NCI-H2196 (cell line): ENCODE measurements at regions not wholly inside any gene's neighbourhood (a gene's known extent, or its start where the extent isn't known, plus 50 kb on each side); places are given as distances from the start of the nearest gene placed in this dataset.
"Not testable (repeated sequence)": the region's sequence is repeated elsewhere in the genome, so short reads cannot be mapped to it uniquely, and the experiment has no call there.

ENCODE experiments used
- DNase-seq: peaks from one replicate; lab custom pipeline; 2025; ENCODE audit not compliant: unreplicated experiment; lab: John Stamatoyannopoulos, UW

DNA sequence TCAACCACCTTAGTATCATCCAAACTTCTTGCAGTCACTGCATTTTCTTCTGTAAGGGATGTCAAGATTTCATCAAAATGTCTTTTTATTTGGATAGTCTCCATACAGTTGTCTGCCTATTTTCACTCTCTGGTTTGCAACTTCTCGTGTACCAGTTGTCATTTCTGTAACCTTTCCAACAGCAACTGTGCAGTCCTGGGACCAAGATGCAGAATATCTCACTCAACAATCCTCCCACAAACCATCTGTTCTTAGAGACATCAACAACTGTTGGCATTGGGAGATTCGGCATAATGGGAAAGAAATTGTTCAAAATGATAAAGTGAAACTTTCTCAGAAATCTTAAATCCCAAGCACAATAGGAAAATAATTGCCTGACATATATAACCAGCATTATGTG is 933.6 kb upstream of the SLC39A10 start:
- DNase-seq, result no peak

DNA sequence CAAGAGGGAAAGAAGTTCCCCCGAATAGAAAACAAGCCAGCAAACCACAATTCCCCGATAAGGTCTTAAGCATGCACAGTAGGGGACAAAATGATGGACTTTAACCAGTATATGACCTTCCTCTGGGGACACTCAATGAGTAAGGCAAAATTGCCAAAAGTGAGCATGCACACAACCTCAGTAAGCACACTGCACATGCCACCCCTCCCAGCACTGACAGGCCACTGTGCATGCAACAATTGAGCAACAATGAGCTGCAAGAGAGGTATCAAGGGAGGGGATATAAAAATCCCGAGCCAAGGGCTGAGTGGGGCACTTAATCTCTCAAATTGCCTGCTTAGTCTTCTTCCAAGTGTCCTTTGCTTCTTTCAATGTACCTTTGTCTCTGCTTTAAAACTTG is 935.8 kb upstream of the SLC39A10 start:
- no peak for DNase-seq

DNA sequence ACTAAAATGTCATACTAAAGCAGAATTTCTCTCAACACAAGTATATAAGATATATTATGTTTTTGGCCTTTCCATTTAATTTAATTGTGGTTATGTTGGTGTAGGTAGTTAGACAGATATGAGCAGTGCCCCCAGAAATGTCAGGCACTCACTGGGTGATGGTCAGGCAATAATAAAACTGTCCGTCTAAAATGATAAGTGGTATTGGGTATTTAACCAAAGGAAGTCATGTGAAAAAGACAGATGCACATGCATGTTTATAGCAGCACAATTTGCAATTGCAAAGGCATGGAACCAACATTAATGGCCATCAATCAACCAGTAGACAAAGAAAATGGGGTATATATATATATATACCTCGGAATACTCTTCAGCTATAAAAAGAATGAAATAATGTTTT is 936.6 kb upstream of the SLC39A10 start:
- no peak for DNase-seq

DNA sequence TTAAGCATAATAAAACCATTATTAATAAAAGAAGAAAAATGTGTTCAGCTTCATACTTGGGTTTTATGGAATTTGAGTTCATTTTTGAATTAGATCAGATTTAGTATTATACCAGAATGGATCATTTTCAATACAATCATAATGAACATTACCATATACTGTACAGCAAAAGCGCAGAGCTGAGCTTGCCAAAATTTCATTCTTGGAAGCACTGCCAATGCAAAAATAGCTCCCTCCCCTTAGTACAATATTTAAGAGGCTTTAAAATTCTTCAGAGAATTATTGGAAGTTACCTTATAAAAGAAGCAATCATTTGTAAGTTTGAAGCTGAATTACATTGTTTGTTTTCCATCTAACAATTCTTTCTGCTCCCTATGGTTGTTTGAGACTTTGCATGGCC is 938.1 kb upstream of the SLC39A10 start:
- no peak for DNase-seq

DNA sequence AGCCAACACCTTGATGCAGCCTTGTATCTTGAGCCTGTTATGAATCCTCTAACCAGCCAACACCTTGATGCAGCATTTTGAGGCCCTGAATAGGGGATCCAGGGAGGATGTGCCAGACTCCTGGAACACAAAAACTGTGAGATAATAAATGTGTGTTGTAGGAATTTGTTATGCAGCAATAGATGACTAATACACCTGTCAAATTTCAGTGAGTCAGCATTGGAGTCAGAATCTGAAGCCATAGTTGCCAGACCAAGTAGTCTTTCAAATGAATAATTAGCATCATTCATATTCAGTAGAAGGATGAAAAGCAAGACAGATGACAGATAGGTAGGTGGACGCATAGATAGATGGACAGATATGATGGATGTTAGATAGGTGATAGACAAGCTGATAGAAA is 942.5 kb upstream of the SLC39A10 start:
- no peak for DNase-seq

DNA sequence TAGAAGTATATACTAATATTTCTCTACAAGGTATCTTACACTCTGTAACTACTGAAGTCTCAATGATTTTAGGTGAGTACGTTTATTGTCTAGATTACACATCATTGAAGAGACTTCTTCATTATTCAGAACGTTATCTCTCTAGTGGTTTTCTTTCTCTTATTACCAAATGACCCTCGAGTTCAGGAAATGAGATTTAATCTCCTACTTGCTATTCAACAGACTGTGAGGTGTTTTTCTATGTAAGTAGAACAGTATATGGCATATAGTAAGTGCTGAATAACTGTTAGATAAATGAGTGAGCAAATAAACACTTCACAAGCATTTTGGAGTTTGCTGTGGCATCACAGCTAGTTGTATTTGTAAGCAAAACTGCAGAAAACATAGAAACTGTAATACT is 947.2 kb upstream of the SLC39A10 start:
- DNase-seq, result no peak

DNA sequence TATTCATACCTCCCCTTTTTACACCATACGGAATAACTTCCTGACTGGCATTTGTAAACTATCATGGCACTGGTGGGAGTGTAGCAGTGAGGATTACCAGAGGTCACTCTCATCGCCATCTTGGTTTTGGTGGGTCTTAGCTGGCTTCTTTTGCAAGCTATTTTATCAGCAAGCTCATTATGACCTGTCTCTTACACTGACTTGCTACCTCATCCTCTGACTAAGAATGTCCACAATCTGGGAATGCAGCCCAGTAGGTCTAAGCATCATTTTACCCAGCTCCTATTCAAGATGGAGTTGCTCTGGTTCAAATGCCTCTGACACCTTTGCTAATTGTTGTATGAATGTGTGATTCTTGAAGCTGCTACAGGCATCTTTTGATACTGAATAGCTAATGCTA is 950.8 kb upstream of the SLC39A10 start:
- DNase-seq, result no peak

DNA sequence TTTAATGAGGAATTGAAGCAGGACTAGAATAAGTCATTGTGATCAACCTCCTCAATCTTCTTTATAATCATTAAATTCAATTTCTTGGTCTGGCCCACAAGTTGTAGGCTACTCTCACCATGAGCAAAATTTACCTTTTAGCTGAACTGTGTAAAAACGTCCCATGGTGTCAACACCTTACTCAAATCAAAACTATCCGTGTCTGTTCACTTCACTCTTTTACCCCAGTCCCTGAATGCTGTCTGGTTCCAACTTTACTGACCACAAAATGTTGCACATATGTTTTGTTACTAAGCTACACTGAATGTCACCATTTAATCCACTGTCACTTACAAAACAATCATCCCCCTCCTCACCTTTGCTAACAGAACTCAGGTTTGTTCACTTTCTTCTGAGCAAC is 951.6 kb upstream of the SLC39A10 start:
- no peak for DNase-seq

DNA sequence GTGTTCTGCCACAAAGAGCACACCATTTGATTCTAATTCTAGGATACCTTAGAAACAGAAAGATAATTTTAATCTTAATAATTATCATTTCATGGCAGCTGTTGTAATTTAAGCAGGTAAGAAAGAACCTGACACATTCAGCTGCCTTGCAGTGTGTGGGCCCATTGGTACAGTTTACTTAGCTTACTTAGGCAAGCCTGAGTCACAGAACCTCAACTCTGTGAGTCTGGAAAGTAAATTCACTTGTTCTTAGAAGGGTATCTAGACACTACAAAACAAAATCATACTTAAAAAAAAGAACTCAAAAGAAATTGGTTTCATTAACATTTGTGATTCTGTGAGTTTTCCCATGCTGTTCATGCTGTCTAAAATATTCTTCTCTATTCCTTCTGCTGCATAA is 956.3 kb upstream of the SLC39A10 start:
- DNase-seq, result no peak

DNA sequence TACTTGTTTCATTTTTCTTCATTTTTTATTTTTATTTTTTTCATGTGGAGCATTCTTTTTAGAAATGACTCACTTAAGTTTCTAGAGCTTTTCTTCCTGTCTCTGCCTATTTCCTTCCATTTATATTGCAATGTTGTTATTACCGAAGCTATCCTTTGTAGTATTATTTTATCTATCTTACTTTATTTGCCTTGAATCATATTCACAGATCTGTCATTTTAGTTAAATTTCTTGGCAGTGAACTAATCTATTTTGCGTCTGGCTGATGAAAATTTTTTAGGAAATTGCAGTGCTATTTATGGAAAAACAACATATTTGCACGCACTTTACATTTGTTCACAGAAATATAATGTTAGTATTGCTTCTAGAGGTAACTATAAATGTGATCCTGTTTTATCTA is 956.9 kb upstream of the SLC39A10 start:
- no peak for DNase-seq

DNA sequence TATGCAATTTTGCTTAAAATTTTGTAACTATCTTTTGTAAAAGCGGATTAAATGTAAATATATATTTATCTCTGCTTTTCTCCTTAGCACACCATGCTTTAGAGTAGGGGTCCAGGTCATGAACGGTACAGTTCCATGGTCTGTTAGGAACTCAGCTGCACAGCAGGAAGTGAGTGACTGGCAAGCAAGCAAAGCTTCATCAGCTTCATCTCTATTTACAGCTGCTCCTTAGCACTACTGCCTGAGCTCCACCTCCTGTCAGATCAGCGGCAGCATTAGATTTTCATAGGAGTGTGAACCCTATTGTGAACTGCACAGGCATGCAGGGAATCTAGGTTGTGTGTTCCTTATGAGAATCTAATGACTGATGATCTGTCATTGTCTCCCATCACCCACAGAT is 959.0 kb upstream of the SLC39A10 start:
- DNase-seq, result no peak

DNA sequence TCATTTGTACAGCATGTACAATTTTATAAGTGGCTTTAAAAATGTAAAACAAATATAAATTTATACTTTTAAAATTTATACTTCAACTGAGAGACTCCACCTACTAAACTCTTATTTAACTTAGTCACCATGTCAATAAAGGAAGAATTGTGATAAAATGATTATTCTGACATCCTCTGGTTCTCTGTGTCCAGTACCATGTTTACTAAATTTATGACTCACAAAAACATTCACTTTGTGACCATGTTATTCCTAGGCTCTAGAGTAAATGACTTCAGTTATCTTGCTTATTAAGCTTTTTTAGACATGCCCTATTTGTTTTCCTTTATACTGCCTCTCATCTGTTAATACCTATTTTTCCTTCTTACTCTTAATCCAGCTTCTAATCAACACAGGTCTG is 959.6 kb upstream of the SLC39A10 start:
- no peak for DNase-seq

DNA sequence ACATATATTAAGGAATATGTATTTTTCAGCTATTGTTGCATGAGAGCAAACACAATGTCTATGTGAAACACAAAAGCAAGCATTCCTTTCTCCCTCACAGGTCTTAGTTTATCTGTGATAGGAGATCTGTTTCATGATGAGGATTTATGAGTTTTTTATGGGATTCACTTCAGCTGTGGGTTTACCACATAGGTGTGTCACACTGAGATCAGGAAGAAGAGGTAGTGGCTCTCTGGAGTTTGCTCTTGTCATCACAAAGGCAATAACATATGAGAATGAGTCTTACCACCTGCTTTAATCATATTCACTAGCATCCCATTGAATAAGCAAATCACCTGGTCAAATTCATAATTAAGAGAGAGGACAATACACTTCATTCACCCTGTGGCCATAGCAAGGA is 960.3 kb upstream of the SLC39A10 start:
- no peak for DNase-seq

DNA sequence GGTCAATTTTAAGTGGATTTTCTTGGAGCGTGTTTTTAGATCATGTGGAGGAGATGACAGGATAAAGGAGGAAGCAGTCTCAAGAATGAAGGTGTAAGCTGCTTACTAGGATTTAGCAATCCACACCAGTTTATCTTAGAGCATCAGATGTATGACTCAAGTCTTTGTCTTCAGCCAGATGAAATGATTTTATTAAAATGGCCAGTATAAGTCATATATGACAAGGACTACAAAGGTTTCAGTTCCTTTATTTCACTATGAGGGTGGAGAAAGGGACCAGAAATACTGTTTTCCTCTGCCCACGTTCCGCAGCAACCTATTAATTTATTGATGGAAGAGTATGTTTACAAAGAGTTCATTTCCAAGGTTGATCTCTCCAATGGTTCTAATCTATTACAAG is 970.5 kb upstream of the SLC39A10 start:
- DNase-seq, result no peak

DNA sequence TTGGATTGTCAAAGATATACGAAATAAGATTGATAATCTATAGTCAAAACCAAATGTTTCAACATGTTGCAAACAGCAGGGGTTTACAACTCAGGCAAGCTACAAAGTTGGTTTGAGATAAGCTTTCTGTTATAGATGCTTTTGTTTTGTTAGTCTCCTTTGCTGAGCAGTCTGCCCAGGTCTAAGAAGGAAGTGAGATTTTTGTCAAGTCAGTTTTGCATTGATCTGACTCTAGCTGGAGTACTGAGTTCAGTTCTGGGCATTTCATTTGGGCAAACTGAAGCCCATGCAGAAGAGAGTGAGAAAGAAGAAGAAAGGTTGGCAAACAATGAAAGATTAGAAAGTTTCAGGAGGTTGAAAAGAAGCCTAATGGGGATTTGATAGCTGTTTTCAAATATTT is 983.0 kb upstream of the SLC39A10 start:
- no peak for DNase-seq

DNA sequence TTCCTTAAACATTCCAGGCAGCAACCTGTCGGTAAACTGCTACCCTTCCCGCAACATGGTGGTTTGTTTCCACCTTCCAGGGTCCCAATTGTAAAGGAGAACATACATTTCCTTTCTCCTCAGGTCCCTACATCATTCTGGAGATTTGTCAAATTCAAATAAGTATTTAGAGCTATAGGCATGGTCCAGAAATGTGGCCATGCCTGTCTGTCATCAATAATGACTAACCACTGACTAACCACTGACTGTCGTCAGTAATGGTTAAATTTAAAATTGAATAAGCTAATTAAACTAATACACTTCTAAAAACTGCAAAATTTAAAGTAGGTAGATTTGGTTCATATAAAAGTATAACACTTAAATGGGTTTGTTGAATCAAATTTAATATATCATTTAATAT is 984.0 kb upstream of the SLC39A10 start:
- no peak for DNase-seq

DNA sequence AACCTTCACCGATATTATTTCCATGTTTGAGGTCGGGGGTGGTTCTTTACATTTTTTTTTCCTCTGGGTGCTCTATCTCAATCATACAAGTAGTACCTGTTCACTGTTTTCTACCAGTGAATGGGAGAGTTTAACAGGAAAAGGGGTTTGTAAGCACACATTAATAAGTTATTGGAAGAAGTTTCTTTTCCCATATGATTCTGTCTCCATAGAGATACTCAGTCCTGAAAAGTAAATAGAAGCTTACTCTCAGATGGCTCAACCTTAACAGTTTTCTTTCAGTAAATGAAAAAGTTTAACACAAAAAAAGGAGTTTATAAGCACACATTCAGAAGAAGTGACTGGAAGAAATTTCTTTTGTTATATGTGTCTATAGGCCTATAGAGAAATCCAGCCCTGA is 995.6 kb upstream of the SLC39A10 start:
- no peak for DNase-seq

DNA sequence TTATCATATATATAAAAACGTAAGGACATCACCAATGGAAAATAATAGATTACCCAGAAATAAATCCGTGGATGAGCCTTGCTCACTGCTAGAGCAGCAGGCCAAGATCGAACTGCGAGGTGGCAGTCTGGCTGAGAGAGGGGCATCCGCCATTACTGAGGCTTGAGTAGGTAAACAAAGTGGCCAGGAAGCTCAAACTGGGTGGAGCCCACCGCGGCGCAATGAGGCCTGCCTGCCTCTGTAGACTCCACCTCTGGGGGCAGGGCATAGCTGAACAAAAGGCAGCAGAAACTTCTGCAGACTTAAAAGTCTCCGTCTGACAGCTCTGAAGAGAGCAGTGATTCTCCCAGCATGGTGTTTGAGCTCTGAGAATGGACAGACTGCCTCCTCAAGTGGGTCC is 1018.0 kb upstream of the SLC39A10 start:
- not testable (repeated sequence) for DNase-seq

DNA sequence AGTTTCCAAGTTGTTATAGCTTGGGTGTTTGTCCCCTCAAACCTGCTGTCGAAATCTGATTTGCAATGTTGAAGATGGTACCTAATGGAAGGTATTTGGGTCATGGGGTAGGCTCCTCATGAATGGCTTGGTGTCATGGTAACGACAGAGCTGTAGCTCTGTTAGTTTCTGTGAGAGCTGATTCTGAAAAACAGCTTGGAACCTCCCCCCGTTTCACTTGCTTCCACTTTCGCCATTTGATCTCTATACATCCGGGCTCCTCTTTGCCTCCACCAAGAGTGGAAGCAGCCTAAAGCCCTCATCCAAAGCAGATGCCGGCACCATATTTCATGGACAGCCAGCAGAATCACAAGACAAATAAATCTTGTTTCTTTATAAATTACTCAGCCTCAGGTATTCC is 1035.1 kb upstream of the SLC39A10 start:
- no peak for DNase-seq

DNA sequence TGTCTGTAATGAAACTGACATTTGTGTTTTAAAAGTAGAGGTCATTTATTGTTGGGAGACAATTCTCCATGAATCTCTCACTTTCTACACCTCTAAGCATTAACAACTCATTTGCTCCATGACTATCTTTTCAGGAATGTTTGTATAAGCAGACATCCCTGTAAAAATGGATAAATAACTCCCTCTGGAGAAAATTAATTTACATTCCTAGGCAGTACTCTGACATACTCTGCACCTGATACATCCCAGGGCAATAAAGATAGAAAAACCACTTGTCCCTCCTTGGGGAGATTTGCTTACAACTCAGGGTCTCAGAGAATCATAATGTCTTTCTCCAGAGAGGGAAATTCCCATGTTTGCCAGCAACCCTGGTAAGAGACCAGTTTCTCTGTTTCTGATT is 1037.7 kb upstream of the SLC39A10 start:
- DNase-seq, result no peak

DNA sequence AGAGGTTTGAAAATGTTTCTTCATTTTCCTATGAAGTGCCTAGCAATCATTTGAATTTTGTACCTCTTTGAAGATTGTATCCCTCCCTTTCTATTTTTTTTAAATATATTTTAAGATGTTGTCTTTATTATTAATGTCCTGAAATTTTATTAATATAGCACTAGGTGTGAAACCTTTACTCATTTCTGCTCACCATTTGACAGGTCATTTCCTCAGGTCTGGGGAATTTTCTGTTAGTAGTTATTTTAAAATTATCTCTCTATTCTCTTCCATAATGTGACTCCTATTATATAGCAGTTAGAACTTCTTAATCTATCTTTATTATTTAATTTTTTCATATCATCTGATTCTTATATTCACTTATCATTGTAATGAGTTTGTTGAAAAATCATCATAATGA is 1038.6 kb upstream of the SLC39A10 start:
- DNase-seq, result no peak

DNA sequence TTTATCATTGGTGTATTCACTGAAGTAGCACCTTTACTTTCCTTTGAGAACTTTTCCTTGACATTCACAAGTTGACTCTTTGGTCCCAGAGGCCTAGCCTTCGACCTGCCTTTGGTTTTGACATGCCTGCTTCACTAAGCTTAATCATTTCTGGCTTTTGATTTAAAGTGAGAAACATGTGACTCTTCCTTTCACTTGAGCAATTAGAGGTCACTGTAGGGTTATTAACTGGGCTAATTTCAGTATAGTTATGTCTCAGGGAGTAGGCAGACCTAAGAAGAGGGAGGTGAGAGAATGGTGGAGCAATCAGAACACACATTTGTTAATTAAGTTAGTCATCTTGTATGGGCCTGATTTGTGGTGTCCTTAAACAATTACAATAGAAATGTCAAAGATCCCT is 1040.7 kb upstream of the SLC39A10 start:
- no peak for DNase-seq

DNA sequence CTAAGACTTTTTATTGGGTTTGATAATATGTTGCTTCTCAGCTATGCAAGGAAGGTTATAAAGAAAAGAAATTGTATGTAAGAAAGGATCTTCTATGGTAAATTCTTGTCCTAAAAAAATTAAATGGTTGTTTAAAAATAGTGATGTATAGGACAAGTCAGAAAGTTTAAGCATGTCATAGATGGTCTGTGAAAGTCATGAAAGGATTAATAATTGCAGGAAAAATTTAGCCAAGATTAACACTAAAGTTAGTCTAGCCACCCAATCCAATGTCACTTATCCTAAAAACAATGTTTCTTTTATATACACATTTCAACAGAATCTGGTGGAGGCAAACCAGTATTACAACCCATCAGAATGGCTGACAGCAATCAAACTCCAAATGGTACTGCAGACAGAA is 1046.7 kb upstream of the SLC39A10 start:
- no peak for DNase-seq

DNA sequence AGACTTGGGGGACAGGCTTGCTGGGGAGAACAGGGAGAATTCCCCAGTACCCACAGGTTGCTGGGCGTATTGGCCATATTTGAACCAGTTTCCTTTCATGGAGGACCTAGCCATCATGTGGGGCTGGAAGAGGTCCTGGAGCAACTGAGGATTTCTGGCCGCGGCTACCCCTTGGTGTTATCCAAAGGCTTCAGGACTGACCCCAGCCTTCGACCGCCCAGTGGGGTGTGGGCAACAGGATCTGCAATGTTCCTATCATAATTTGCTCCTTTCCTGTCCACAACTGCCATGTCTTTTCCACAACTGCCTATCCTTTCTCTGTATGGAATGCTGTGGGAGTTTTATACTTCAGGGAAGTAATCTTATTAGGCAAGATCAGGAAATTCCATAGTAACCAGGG is 1053.6 kb upstream of the SLC39A10 start:
- no peak for DNase-seq
